ENCODE measurements at regions not wholly inside any gene's neighbourhood (a gene's known extent, or its start where the extent isn't known, plus 50 kb on each side); places are given as distances from the start of the nearest gene placed in this dataset.

DNA sequence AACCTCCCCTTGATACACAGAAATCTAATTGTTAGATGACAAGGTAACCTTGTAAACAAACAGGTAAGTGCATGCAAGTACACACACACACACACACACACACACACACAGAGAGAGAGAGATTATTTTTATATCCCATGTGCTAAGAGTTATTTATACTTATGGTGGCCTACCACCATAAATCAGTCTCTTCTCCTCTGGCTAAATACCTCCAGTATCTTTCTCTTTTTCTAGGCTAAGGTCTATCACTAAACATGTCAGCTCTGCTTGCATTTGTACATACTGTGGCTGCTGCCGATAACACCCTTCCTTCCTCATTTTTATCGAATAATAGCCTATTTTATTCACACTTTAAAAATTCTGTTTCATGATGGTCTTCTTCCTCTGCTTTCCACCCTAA is 172.4 kb downstream of the CNTN3 start:
- ATAC-seq (replicated peaks in 1 of 4) (no peak), DNase-seq (no peak)
- H3K27ac Mint-ChIP-seq, result no peak overlapping the region
- ChIA-PET CTCF (interaction anchor here in 1 of 2 donors (0.5 kb wide), 1 partner anchor 58 kb away, joined by 3 read pairs; no protein-coding TSS in a partner anchor), POLR2A (no interaction called here)
- no peaks in the 10 kb centered on the region for H3K36me3 Mint-ChIP-seq
- H3K9me3 Mint-ChIP-seq, result peaks cover 6 to 14% (median 12%) of the 10 kb centered on the region in 3 donors
- Histone ChIP-seq H3K27ac (ENCODE audit: low read length) (no peak overlapping the region), H3K4me1 (ENCODE audit: control insufficient read depth in 1 of 2, extremely low read depth in 1 of 2, insufficient read depth in 2 of 2, low read length in 2 of 2) (no peaks in the 10 kb centered on the region), H3K4me3 (ENCODE audit: control insufficient read depth in 1 of 2, extremely low read depth in 1 of 2, low read length in 1 of 2) (no peak overlapping the region), H3K27me3 (replicated peaks in 1 of 2; ENCODE audit: control insufficient read depth in 2 of 2, extremely low read depth in 1 of 2, insufficient read depth in 2 of 2, low read length in 1 of 2) (no peaks in the 10 kb centered on the region), H3K36me3 (ENCODE audit: control insufficient read depth in 2 of 2, extremely low read depth in 1 of 2, insufficient read depth in 1 of 2, low read length in 1 of 2) (no peaks in the 10 kb centered on the region), H3K9me3 (no peaks in the 10 kb centered on the region)
- no peaks in the 10 kb centered on the region for H3K27me3 Mint-ChIP-seq
- no peaks in the 10 kb centered on the region for H3K4me1 Mint-ChIP-seq
- H3K4me3 Mint-ChIP-seq, result no peak overlapping the region
- 0% methylated on average over 2 of the region's 2 CpGs for WGBS (ENCODE audit: insufficient coverage)

DNA sequence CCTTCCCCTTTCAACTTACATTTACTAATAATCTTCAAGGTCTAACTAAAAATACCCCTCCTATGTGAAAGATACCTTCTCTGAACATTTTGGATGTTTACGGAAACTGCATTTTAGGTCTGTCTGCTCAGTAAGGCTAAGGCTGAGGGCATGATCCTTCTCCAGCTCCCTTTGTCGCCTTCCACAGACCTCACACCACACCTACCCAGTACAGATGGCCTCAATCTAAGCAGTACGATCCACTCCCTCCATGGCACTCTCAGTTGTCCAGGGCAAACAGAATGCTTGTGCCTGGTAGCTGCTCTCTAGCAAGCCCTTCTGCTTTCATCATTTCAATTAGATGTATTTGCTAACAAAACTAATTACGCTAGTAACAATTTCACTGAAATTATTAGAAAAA is 178.3 kb downstream of the CNTN3 start:
- Mint-ChIP-seq H3K4me3 (no peak overlapping the region), H3K27ac (no peak overlapping the region), H3K36me3 (no peaks in the 10 kb centered on the region), H3K9me3 (peaks cover 8 to 23% (median 13%) of the 10 kb centered on the region in 3 donors), H3K4me1 (no peaks in the 10 kb centered on the region), H3K27me3 (no peaks in the 10 kb centered on the region)
- no peaks in the 10 kb centered on the region for H3K9me3 ChIP-seq
- H3K27me3 ChIP-seq (replicated peaks in 1 of 2; ENCODE audit: control insufficient read depth in 2 of 2, extremely low read depth in 1 of 2, insufficient read depth in 2 of 2, low read length in 1 of 2), result no peaks in the 10 kb centered on the region
- no peak overlapping the region for H3K27ac ChIP-seq (ENCODE audit: low read length)
- no peaks in the 10 kb centered on the region for H3K4me1 ChIP-seq (ENCODE audit: control insufficient read depth in 1 of 2, extremely low read depth in 1 of 2, insufficient read depth in 2 of 2, low read length in 2 of 2)
- CTCF ChIA-PET, result no interaction called here
- no peaks in the 10 kb centered on the region for H3K36me3 ChIP-seq (ENCODE audit: control insufficient read depth in 2 of 2, extremely low read depth in 1 of 2, insufficient read depth in 1 of 2, low read length in 1 of 2)
- 75% methylated on average over 2 of the region's 4 CpGs for WGBS (ENCODE audit: insufficient coverage)
- H3K4me3 ChIP-seq (ENCODE audit: control insufficient read depth in 1 of 2, extremely low read depth in 1 of 2, low read length in 1 of 2), result no peak overlapping the region
- POLR2A ChIA-PET, result no interaction called here
- ATAC-seq (replicated peaks in 1 of 4) (no peak), DNase-seq (no peak)

GRCh38 chr3:74435631-74436030 is 178.8 kb downstream of the CNTN3 start:
- 100% methylated on average over 2 of the region's 3 CpGs for WGBS (ENCODE audit: insufficient coverage)
- Mint-ChIP-seq H3K4me3 (no peak overlapping the region), H3K27ac (no peak overlapping the region), H3K9me3 (peaks cover 8 to 23% (median 14%) of the 10 kb centered on the region in 3 donors), H3K36me3 (no peaks in the 10 kb centered on the region), H3K4me1 (no peaks in the 10 kb centered on the region), H3K27me3 (no peaks in the 10 kb centered on the region)
- CTCF ChIA-PET, result no interaction called here
- POLR2A ChIA-PET, result no interaction called here
- H3K4me1 ChIP-seq (ENCODE audit: control insufficient read depth in 1 of 2, extremely low read depth in 1 of 2, insufficient read depth in 2 of 2, low read length in 2 of 2), result no peaks in the 10 kb centered on the region
- ATAC-seq (replicated peaks in 1 of 4), result no peak
- DNase-seq, result no peak
- H3K27me3 ChIP-seq (replicated peaks in 1 of 2; ENCODE audit: control insufficient read depth in 2 of 2, extremely low read depth in 1 of 2, insufficient read depth in 2 of 2, low read length in 1 of 2), result no peaks in the 10 kb centered on the region
- H3K27ac ChIP-seq (ENCODE audit: low read length), result no peak overlapping the region
- H3K36me3 ChIP-seq (ENCODE audit: control insufficient read depth in 2 of 2, extremely low read depth in 1 of 2, insufficient read depth in 1 of 2, low read length in 1 of 2), result no peaks in the 10 kb centered on the region
- no peaks in the 10 kb centered on the region for H3K9me3 ChIP-seq
- H3K4me3 ChIP-seq (ENCODE audit: control insufficient read depth in 1 of 2, extremely low read depth in 1 of 2, low read length in 1 of 2), result no peak overlapping the region

GRCh38 chr3:74434406-74434805 is 180.1 kb downstream of the CNTN3 start:
- no peak for ATAC-seq (replicated peaks in 1 of 4)
- no peaks in the 10 kb centered on the region for H3K36me3 ChIP-seq (ENCODE audit: control insufficient read depth in 2 of 2, extremely low read depth in 1 of 2, insufficient read depth in 1 of 2, low read length in 1 of 2)
- no peaks in the 10 kb centered on the region for H3K36me3 Mint-ChIP-seq
- 20% methylated on average over 1 of the region's 2 CpGs for WGBS (ENCODE audit: insufficient coverage)
- H3K27ac Mint-ChIP-seq, result no peak overlapping the region
- POLR2A ChIA-PET, result no interaction called here
- DNase-seq, result no peak
- peaks cover 8 to 23% (median 18%) of the 10 kb centered on the region in 3 donors for H3K9me3 Mint-ChIP-seq
- no peaks in the 10 kb centered on the region for H3K4me1 Mint-ChIP-seq
- H3K4me3 ChIP-seq (ENCODE audit: control insufficient read depth in 1 of 2, extremely low read depth in 1 of 2, low read length in 1 of 2), result no peak overlapping the region
- CTCF ChIA-PET, result no interaction called here
- no peaks in the 10 kb centered on the region for H3K27me3 Mint-ChIP-seq
- H3K4me3 Mint-ChIP-seq, result no peak overlapping the region
- H3K9me3 ChIP-seq, result no peaks in the 10 kb centered on the region
- no peaks in the 10 kb centered on the region for H3K27me3 ChIP-seq (replicated peaks in 1 of 2; ENCODE audit: control insufficient read depth in 2 of 2, extremely low read depth in 1 of 2, insufficient read depth in 2 of 2, low read length in 1 of 2)
- no peaks in the 10 kb centered on the region for H3K4me1 ChIP-seq (ENCODE audit: control insufficient read depth in 1 of 2, extremely low read depth in 1 of 2, insufficient read depth in 2 of 2, low read length in 2 of 2)
- no peak overlapping the region for H3K27ac ChIP-seq (ENCODE audit: low read length)

DNA sequence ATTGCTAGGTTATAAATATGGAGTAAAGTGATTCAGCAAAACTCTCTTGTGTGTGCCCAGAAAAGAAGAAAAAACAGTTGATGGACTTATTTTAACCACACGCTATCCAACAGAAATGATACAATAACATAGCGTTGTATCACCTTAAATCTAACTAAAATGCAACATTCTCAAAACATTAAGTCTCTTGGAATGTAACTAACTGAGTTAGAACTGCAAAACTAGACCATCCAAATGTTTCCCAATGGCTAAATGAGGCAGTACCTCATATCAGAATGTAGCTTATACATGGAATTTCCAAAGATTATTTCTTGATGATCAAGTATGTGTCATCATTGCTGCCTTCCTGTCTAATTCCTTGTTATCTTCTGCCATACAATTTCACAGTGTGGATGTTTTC is 187.9 kb downstream of the CNTN3 start:
- Mint-ChIP-seq H3K9me3 (peaks cover 9 to 19% (median 18%) of the 10 kb centered on the region in 3 donors), H3K4me1 (no peaks in the 10 kb centered on the region), H3K4me3 (no peak overlapping the region), H3K36me3 (no peaks in the 10 kb centered on the region), H3K27ac (no peak overlapping the region), H3K27me3 (no peaks in the 10 kb centered on the region)
- ChIA-PET CTCF (no interaction called here), POLR2A (no interaction called here)
- Histone ChIP-seq H3K4me1 (ENCODE audit: control insufficient read depth in 1 of 2, extremely low read depth in 1 of 2, insufficient read depth in 2 of 2, low read length in 2 of 2) (no peaks in the 10 kb centered on the region), H3K27me3 (replicated peaks in 1 of 2; ENCODE audit: control insufficient read depth in 2 of 2, extremely low read depth in 1 of 2, insufficient read depth in 2 of 2, low read length in 1 of 2) (no peaks in the 10 kb centered on the region), H3K4me3 (ENCODE audit: control insufficient read depth in 1 of 2, extremely low read depth in 1 of 2, low read length in 1 of 2) (no peak overlapping the region), H3K36me3 (ENCODE audit: control insufficient read depth in 2 of 2, extremely low read depth in 1 of 2, insufficient read depth in 1 of 2, low read length in 1 of 2) (no peaks in the 10 kb centered on the region), H3K27ac (ENCODE audit: low read length) (no peak overlapping the region), H3K9me3 (no peaks in the 10 kb centered on the region)
- DNase-seq (no peak), ATAC-seq (replicated peaks in 1 of 4) (no peak)
- no CpG with 5 or more reads among the region's 2 CpGs for WGBS (ENCODE audit: insufficient coverage)

GRCh38 chr3:74423867-74424266 is 190.6 kb downstream of the CNTN3 start:
- Histone ChIP-seq H3K27me3 (replicated peaks in 1 of 2; ENCODE audit: control insufficient read depth in 2 of 2, extremely low read depth in 1 of 2, insufficient read depth in 2 of 2, low read length in 1 of 2) (no peaks in the 10 kb centered on the region), H3K36me3 (ENCODE audit: control insufficient read depth in 2 of 2, extremely low read depth in 1 of 2, insufficient read depth in 1 of 2, low read length in 1 of 2) (no peaks in the 10 kb centered on the region), H3K9me3 (no peaks in the 10 kb centered on the region), H3K4me1 (ENCODE audit: control insufficient read depth in 1 of 2, extremely low read depth in 1 of 2, insufficient read depth in 2 of 2, low read length in 2 of 2) (no peaks in the 10 kb centered on the region), H3K4me3 (ENCODE audit: control insufficient read depth in 1 of 2, extremely low read depth in 1 of 2, low read length in 1 of 2) (no peak overlapping the region), H3K27ac (ENCODE audit: low read length) (no peak overlapping the region)
- DNase-seq (no peak), ATAC-seq (replicated peaks in 1 of 4) (no peak)
- Mint-ChIP-seq H3K36me3 (no peaks in the 10 kb centered on the region), H3K4me1 (no peaks in the 10 kb centered on the region), H3K9me3 (peaks cover 4 to 16% (median 15%) of the 10 kb centered on the region in 3 donors), H3K4me3 (no peak overlapping the region), H3K27ac (no peak overlapping the region), H3K27me3 (no peaks in the 10 kb centered on the region)
- CTCF ChIA-PET, result no interaction called here
- POLR2A ChIA-PET, result no interaction called here
- no CpG with 5 or more reads among the region's 2 CpGs for WGBS (ENCODE audit: insufficient coverage)

- ChIA-PET POLR2A (no interaction called here), CTCF (no interaction called here)
- no peak for DNase-seq
- no peaks in the 10 kb centered on the region for H3K4me1 ChIP-seq (ENCODE audit: control insufficient read depth in 1 of 2, extremely low read depth in 1 of 2, insufficient read depth in 2 of 2, low read length in 2 of 2)
- Mint-ChIP-seq H3K27ac (no peak overlapping the region), H3K27me3 (no peaks in the 10 kb centered on the region), H3K9me3 (peaks cover 5 to 25% (median 16%) of the 10 kb centered on the region in 3 donors), H3K36me3 (no peaks in the 10 kb centered on the region), H3K4me3 (no peak overlapping the region), H3K4me1 (no peaks in the 10 kb centered on the region)
- H3K9me3 ChIP-seq, result no peaks in the 10 kb centered on the region
- H3K36me3 ChIP-seq (ENCODE audit: control insufficient read depth in 2 of 2, extremely low read depth in 1 of 2, insufficient read depth in 1 of 2, low read length in 1 of 2), result no peaks in the 10 kb centered on the region
- H3K27ac ChIP-seq (ENCODE audit: low read length), result no peak overlapping the region
- H3K4me3 ChIP-seq (ENCODE audit: control insufficient read depth in 1 of 2, extremely low read depth in 1 of 2, low read length in 1 of 2), result no peak overlapping the region
- 81% methylated on average over 2 of the region's 2 CpGs for WGBS (ENCODE audit: insufficient coverage)
- ATAC-seq (replicated peaks in 1 of 4), result no peak
- no peaks in the 10 kb centered on the region for H3K27me3 ChIP-seq (replicated peaks in 1 of 2; ENCODE audit: control insufficient read depth in 2 of 2, extremely low read depth in 1 of 2, insufficient read depth in 2 of 2, low read length in 1 of 2)
Observed at GRCh38 chr3:74420538-74421124, 193.8 kb downstream of the CNTN3 start.
